IPS-11a (cell line): ENCODE measurements at regions not wholly inside any gene's neighbourhood (a gene's known extent, or its start where the extent isn't known, plus 50 kb on each side); places are given as distances from the start of the nearest gene placed in this dataset.

Experiments
- H3K4me3 ChIP-seq: one replicate; pipeline ENCODE4 v1.5.1; 2013; ENCODE audit warnings: low read depth, low read length, control low read depth

- no peak overlapping the region for H3K4me3 ChIP-seq
These were observed 474.4 kb downstream of the SETD4 start for GRCh38 chr21:35585878-35586277.

- no peak overlapping the region for H3K4me3 ChIP-seq
These were observed 475.2 kb downstream of the SETD4 start for GRCh38 chr21:35585155-35585554.

- no peak overlapping the region for H3K4me3 ChIP-seq
These were observed 476.6 kb downstream of the SETD4 start for GRCh38 chr21:35583566-35584216.

GRCh38 chr21:35582731-35583130 lies 477.6 kb downstream of the SETD4 start:
- no peak overlapping the region for H3K4me3 ChIP-seq

- no peak overlapping the region for H3K4me3 ChIP-seq
These were observed 478.7 kb downstream of the SETD4 start for GRCh38 chr21:35581640-35582039.

- H3K4me3 ChIP-seq = no peak overlapping the region
These were observed 480.6 kb downstream of the SETD4 start for GRCh38 chr21:35579520-35580293.

- no peak overlapping the region for H3K4me3 ChIP-seq
These were observed 481.4 kb downstream of the SETD4 start for GRCh38 chr21:35578831-35579471.

- H3K4me3 ChIP-seq = no peak overlapping the region
These were observed 482.0 kb downstream of the SETD4 start for GRCh38 chr21:35578347-35578782.

GRCh38 chr21:35575280-35575915 lies 484.9 kb downstream of the SETD4 start:
- no peak overlapping the region for H3K4me3 ChIP-seq

- H3K4me3 ChIP-seq = no peak overlapping the region
These were observed 486.6 kb downstream of the SETD4 start for GRCh38 chr21:35573472-35574374.

GRCh38 chr21:35571910-35572309 lies 488.4 kb downstream of the SETD4 start:
- no peak overlapping the region for H3K4me3 ChIP-seq

- H3K4me3 ChIP-seq = no peak overlapping the region
These were observed 491.7 kb downstream of the SETD4 start for GRCh38 chr21:35568643-35569042.

GRCh38 chr21:35566874-35567273 lies 493.5 kb downstream of the SETD4 start:
- no peak overlapping the region for H3K4me3 ChIP-seq

- H3K4me3 ChIP-seq = no peak overlapping the region
These were observed 495.1 kb downstream of the SETD4 start for GRCh38 chr21:35565204-35565611.

- no peak overlapping the region for H3K4me3 ChIP-seq
These were observed 496.4 kb downstream of the SETD4 start for GRCh38 chr21:35563885-35564451.

- H3K4me3 ChIP-seq = no peak overlapping the region
These were observed 497.4 kb downstream of the SETD4 start for GRCh38 chr21:35562876-35563275.

- H3K4me3 ChIP-seq = no peak overlapping the region
These were observed 499.2 kb downstream of the SETD4 start for GRCh38 chr21:35561116-35561515.

GRCh38 chr21:35559829-35560225 lies 500.5 kb downstream of the SETD4 start:
- no peak overlapping the region for H3K4me3 ChIP-seq

GRCh38 chr21:35559128-35559828 lies 501.0 kb downstream of the SETD4 start:
- H3K4me3 ChIP-seq = no peak overlapping the region
